ENCODE measurements at regions not wholly inside any gene's neighbourhood (a gene's known extent, or its start where the extent isn't known, plus 50 kb on each side); places are given as distances from the start of the nearest gene placed in this dataset.
"Not testable (repeated sequence)": the region's sequence is repeated elsewhere in the genome, so short reads cannot be mapped to it uniquely, and the experiment has no call there.

DNA sequence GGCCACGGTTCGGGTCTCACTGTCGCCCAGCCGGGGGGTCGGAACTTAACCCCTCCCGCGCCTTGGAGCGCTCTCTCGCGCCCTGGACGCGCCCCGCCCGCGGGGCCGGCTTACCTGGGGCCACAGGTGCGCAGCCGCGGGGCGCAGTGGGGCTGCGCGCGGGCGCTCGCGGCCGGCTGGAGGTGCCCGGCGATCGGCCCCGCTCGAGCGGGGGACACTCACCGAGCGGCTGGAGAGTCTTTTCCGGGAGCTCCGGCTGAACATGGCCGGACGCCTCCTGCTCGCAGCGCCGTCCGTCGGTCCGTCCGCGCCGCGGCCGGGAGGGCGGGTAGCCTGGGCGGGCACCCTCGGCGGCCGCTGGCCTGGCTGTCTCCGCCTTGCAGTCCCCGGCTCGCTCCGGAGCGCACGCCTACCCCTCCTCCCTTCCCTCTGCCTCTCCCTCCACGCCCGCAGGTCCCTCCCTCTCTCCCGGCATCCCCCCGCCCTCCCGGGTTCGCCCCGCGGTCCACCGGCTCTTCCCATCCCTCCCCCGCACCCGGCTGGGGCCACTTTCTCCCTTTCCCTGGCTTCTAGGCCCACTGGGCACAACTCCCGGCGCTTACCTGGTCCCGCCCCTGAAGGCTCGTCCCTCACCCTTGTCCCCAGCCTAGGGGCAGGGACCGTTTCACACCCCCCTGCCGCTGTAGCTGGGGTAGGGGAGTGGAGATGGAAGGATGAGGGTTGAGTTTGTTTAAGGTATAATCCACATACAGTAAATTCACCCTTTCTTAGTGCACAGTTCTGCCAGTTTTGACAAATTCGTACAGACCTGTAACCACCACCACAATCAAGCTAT is 220.1 kb upstream of the PRICKLE2 start:
- Mint-ChIP-seq H3K4me3 (no peak overlapping the region), H3K27ac (no peak overlapping the region), H3K4me1 (no peaks in the 10 kb centered on the region), H3K9me3 (no peaks in the 10 kb centered on the region), H3K36me3 (no peaks in the 10 kb centered on the region)
- DNase-seq (ENCODE audit: low spot score in 2 of 2) (no peak), ATAC-seq (no peak)

DNA sequence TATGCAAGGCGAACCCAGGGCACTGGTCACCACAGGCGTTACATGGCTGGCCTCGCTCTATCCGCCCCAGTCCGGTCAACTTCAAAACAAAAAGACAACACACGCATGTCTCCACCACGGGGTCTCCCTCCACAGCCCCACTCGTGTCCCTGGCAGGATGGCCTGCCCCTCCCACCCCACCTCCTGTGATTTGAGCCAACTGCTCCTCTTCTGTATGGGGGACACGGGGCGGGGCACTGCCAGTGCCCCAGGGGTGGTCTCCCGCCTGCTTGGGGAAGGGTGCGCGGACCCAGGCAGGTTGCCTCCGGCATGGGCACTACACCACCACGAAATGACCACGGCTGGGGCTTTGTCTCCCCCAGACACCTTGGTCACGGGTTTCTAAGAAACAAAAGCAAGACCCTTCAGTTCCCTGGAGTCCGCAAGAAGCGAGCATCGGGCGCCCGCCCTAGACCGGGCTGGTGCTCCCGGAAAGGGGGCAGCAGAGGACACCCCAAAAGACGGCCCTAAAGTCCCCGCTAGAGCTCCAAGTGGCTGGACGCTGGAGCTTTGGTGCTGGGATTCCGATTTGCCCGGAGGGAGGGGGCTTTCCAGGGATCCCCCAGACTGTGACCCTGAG is 219.3 kb upstream of the PRICKLE2 start:
- H3K36me3 Mint-ChIP-seq = no peaks in the 10 kb centered on the region
- no peak for ATAC-seq
- DNase-seq (ENCODE audit: low spot score in 2 of 2) = no peak
- H3K9me3 Mint-ChIP-seq = no peaks in the 10 kb centered on the region
- H3K27ac Mint-ChIP-seq = no peak overlapping the region
- no peaks in the 10 kb centered on the region for H3K4me1 Mint-ChIP-seq
- H3K4me3 Mint-ChIP-seq = no peak overlapping the region

DNA sequence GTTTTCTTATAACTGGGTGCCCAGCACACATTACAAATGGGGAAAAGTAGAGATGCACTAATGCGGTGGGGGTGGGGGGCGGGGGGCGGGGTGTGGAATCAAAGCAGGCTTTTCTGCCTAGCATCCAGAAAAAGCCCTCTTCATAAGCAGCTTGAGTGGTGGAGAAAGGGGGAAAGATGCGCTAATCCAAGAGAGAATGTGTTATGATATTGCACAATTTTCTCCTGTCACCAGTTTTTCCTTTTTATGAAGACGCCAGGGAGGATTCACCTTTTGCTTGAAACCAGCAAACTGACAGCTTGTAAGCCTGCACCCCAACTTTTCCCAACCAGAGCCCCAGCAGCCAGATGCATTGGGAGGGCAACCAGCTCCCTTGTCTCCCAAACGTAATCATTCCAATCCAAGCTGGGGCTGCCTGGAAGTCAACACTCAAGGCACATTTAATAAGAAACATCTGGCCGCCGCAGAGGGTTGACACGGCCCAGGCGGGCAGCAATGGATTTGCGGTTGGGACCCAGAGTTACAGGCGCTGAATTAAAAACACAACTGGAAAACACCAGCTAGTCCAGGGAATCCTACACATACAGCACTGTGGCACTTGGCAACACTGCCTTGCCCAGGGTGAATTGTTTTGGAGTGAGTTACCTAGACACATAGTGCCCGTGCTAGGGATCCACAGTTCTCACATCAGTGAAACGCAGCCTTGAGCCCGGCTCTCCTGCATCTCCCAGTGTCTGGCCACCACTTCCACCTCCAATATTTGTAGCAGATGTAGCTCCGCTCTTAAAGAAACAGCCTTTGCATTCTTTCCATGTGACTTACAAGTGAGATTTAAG is 218.5 kb upstream of the PRICKLE2 start:
- DNase-seq (ENCODE audit: low spot score in 2 of 2) = no peak
- no peak overlapping the region for H3K27ac Mint-ChIP-seq
- ATAC-seq = no peak

DNA sequence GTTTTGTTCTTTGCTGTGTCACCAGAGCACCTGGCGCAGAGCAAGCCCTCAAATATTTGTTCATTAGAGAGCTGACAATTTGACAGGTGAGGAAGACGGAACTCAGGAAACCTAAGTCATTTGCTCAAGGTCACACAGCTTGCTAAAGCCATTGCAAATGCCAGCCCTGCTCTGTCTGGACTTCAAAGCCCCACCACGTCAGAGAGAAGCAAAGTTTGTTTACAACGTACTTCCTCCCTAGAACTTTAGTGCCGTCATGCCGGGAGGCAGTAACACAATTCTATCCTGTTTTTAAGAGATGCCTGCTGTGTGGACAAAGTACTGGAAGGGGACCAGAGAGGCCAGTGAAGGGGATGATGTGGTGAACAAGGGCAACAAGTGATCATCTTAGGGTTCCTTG is 216.6 kb upstream of the PRICKLE2 start:
- no peaks in the 10 kb centered on the region for H3K9me3 Mint-ChIP-seq
- no peaks in the 10 kb centered on the region for H3K4me1 Mint-ChIP-seq
- DNase-seq (ENCODE audit: low spot score in 2 of 2) = no peak
- no peak overlapping the region for H3K4me3 Mint-ChIP-seq
- no peaks in the 10 kb centered on the region for H3K36me3 Mint-ChIP-seq
- no peak for ATAC-seq
- no peak overlapping the region for H3K27ac Mint-ChIP-seq

More for the DNA sequence above, 218.5 kb upstream of the PRICKLE2 start:
- Mint-ChIP-seq H3K36me3 (no peaks in the 10 kb centered on the region), H3K4me1 (no peaks in the 10 kb centered on the region), H3K9me3 (no peaks in the 10 kb centered on the region), H3K4me3 (no peak overlapping the region)

DNA sequence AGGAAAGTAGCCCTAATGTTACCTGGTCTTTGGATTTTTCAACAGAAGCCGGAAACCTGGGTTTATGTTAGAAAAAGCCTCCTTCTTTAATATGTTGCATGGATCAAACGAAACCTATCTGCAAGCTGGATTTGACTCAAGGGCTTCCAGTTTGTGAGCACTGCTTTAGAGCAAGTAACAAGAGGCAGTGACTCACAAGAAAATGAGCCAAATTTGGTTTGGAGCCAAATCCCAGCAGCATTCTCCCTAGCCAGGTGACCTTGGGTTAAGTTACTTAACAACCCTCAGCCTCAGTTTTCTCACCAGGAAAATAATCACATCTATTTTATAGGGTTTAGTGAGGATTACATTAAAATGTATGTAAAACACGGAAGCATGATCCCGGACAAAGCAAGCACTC is 215.2 kb upstream of the PRICKLE2 start:
- Mint-ChIP-seq H3K4me1 (no peaks in the 10 kb centered on the region), H3K27ac (no peak overlapping the region), H3K4me3 (no peak overlapping the region), H3K9me3 (no peaks in the 10 kb centered on the region), H3K36me3 (no peaks in the 10 kb centered on the region)
- ATAC-seq (no peak), DNase-seq (ENCODE audit: low spot score in 2 of 2) (no peak)

DNA sequence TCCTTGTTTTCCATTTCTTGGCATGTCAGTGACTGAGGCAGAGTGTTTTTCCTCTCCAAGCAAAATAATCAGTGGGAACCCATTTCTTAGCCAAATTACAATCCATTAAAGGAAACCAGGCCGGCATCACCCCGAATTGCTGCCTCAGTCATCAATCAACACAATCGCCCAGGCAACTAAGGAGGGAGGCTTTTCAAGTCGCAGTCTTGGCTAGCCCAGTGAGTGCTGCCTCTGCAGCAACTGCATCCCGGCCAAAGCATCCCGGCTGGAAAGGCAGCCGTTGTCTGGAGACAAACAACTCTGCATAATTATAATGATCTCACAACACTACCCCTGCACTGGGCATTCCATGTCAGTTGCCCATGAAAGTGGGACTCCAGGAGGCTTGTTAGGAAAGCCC is 213.5 kb upstream of the PRICKLE2 start:
- DNase-seq (ENCODE audit: low spot score in 2 of 2) (no peak), ATAC-seq (no peak)
- Mint-ChIP-seq H3K4me1 (no peaks in the 10 kb centered on the region), H3K9me3 (peaks cover 8% of the 10 kb centered on the region), H3K4me3 (no peak overlapping the region), H3K36me3 (no peaks in the 10 kb centered on the region), H3K27ac (no peak overlapping the region)

DNA sequence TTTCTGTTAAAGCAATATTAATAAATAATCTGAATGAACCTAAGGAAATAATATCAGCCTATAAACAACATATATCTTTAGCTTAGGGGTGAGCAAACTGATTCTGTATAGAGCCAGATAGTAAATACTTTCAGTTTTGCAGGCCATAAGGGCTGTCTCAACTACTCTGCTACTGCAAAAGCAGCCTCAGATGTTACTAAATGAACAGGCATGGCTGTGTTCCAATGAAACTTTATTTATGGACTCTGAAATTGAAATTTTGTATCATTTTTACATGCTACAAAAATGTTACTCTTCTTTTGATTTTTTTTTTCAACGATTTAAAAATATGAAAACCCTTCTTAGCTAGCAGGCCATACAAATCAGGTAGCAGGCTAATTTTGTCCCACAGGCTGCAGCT is 212.8 kb upstream of the PRICKLE2 start:
- Mint-ChIP-seq H3K36me3 (no peaks in the 10 kb centered on the region), H3K27ac (no peak overlapping the region), H3K4me1 (no peaks in the 10 kb centered on the region), H3K9me3 (peaks cover 8% of the 10 kb centered on the region), H3K4me3 (no peak overlapping the region)
- ATAC-seq (no peak), DNase-seq (ENCODE audit: low spot score in 2 of 2) (no peak)

DNA sequence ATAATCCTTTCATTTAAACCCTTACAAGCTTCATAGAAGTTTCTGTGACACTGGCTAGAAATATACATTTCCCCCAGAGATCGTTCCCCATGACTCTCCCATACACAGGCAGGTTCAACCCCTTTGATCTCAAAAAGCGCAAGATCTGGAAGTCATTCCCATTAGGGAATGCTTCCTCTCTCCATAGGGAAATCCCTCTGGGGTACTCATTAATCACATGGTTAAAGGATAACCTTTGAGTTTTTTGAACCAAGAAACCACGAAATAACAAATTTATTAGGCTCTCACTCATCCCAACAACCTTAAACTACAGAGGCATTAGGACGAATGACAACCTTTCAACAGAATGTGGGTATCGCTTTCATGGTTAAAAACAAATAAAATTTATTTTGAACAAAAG is 211.9 kb upstream of the PRICKLE2 start:
- peaks cover 8% of the 10 kb centered on the region for H3K9me3 Mint-ChIP-seq
- H3K27ac Mint-ChIP-seq = no peak overlapping the region
- DNase-seq (ENCODE audit: low spot score in 2 of 2) (no peak), ATAC-seq (no peak)
- no peaks in the 10 kb centered on the region for H3K36me3 Mint-ChIP-seq
- H3K4me1 Mint-ChIP-seq = no peaks in the 10 kb centered on the region
- no peak overlapping the region for H3K4me3 Mint-ChIP-seq

DNA sequence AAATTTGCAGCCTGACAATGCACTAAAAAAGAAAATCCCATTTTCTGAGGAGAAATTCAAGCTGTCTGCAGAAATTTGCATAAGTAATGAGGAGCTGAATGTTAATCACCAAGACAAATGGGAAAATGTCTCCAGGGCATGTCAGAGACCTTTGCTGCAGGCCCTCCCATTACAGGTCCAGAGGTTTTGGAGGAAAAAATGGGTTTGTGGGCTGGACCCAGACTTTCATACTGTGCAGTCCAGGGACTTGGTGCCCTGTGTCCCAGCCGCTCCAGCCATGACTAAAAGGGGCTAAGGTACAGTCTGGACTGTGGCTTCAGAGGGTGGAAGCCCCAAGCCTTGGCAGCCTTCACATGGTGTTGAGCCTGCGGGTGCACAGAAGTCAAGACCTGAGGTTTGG is 209.8 kb upstream of the PRICKLE2 start:
- peaks cover 10% of the 10 kb centered on the region for H3K9me3 Mint-ChIP-seq
- H3K36me3 Mint-ChIP-seq; H3K27ac Mint-ChIP-seq; ATAC-seq; DNase-seq (ENCODE audit: low spot score in 2 of 2); H3K4me3 Mint-ChIP-seq; H3K4me1 Mint-ChIP-seq: not testable (repeated sequence)

DNA sequence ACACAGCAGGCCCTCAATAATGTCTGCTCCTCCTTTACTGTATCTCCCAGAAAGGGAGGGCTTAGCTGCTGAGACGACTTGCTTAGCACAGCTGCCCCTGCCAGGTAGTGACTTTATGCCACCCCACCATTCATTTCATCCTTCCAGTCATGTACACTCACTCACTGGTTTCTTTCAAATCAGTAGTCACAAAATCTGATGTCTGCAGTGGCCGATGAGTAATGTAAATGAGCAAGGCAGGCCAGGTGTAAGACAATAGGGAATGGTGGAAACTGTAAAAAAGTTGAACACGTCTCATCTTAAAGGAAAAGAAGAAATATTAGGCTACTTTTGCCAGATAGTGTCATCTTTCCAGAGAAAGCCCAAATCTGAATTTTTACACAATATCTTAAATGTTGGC is 207.6 kb upstream of the PRICKLE2 start:
- Mint-ChIP-seq H3K4me3 (no peak overlapping the region), H3K36me3 (no peaks in the 10 kb centered on the region), H3K9me3 (peaks cover 14% of the 10 kb centered on the region), H3K27ac (no peak overlapping the region), H3K4me1 (no peaks in the 10 kb centered on the region)
- ATAC-seq = no peak
- DNase-seq (ENCODE audit: low spot score in 2 of 2) = no peak

DNA sequence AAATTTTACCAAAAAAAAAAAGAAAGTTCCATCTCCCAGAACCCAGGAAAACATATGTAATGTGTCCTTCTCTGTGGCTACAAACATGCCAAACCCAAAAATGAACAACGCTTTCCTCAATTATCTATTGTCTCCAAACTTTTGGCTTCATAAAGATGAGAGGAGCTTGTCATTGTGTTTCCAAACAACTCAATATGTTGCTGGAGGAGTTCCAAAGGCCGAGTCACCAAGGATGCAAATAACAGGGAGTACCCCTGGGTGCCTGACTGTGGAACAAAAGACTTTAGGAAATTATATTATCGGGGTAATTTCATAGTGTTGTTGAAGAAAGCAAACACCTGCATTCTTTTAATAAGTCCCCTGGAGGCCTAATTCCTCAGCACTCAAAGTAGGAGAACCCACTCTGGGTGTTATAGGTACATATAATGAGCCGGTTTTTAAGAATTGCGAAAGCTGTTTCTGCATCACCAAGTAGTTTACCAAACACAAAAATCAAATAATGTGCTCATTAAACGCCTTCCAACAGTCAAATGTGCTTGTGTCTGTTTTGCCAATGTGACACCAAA is 206.3 kb upstream of the PRICKLE2 start:
- H3K36me3 Mint-ChIP-seq = no peaks in the 10 kb centered on the region
- H3K27ac Mint-ChIP-seq = no peak overlapping the region
- no peak overlapping the region for H3K4me3 Mint-ChIP-seq
- no peak for DNase-seq (ENCODE audit: low spot score in 2 of 2)
- H3K4me1 Mint-ChIP-seq = no peaks in the 10 kb centered on the region
- ATAC-seq = no peak
- peaks cover 14% of the 10 kb centered on the region for H3K9me3 Mint-ChIP-seq

DNA sequence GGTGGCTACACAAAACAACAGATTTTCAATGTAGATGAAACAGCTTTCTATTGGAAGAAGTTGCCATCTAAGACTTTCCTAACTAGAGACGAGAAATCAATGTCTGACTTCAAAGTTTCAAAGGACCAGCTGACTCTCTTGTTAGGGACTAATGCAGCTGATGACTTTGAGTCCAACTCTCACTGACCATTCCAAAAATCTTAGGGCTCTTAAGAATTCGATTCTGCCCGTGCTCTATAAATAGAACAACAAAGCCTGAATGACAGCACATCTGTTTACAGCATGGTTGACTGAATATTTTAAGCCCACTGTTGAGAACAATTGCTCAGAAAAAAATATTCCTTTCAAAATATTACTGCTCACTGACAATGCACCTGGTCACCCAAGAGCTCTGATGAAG is 202.4 kb upstream of the PRICKLE2 start:
- no peak for ATAC-seq
- H3K36me3 Mint-ChIP-seq = no peaks in the 10 kb centered on the region
- peaks cover 6% of the 10 kb centered on the region for H3K9me3 Mint-ChIP-seq
- no peak overlapping the region for H3K27ac Mint-ChIP-seq
- H3K4me3 Mint-ChIP-seq = no peak overlapping the region
- no peaks in the 10 kb centered on the region for H3K4me1 Mint-ChIP-seq
- no peak for DNase-seq (ENCODE audit: low spot score in 2 of 2)

DNA sequence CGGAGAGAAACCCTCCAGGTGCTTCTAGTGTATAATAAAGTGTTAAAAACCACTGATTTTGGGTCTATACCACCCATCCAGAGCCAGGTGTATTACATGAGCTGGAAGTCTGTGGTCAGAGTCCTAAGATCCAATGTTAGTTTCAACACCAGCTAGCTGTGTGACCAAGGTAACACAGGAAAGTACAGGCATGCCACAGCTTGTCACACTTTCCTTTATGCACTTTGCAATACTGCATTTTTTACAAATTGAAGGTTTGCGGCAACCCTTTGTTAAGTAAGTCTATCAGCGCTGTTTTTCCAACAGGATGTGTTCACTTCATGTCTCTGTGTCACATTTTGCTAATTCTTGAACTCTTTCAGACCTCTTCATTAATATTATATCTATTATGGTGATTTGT is 201.3 kb upstream of the PRICKLE2 start:
- Mint-ChIP-seq H3K4me1 (no peaks in the 10 kb centered on the region), H3K36me3 (no peaks in the 10 kb centered on the region), H3K27ac (no peak overlapping the region), H3K4me3 (no peak overlapping the region), H3K9me3 (peaks cover 6% of the 10 kb centered on the region)
- no peak for ATAC-seq
- no peak for DNase-seq (ENCODE audit: low spot score in 2 of 2)

DNA sequence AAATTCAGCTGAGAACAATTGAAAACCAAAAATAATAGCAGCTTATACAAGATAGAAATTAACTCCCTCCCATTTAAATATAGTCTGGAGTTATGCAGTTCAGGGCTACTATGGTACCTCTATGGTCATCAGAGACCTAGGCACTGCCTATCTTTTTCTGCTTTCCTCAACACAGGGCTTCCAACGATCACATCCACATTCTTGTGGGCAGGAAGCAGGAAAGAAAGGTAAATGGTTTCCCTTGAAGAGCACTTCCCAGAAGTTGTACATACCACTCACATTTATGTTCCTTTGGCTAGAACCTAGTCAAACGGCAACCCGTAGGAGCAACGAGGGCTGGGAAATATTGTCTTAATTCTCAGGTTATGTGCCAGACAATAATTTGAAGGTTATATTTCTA is 197.7 kb upstream of the PRICKLE2 start:
- Mint-ChIP-seq H3K4me1 (no peaks in the 10 kb centered on the region), H3K27ac (no peak overlapping the region), H3K4me3 (no peak overlapping the region), H3K9me3 (no peaks in the 10 kb centered on the region), H3K36me3 (no peaks in the 10 kb centered on the region)
- no peak for DNase-seq (ENCODE audit: low spot score in 2 of 2)
- no peak for ATAC-seq

DNA sequence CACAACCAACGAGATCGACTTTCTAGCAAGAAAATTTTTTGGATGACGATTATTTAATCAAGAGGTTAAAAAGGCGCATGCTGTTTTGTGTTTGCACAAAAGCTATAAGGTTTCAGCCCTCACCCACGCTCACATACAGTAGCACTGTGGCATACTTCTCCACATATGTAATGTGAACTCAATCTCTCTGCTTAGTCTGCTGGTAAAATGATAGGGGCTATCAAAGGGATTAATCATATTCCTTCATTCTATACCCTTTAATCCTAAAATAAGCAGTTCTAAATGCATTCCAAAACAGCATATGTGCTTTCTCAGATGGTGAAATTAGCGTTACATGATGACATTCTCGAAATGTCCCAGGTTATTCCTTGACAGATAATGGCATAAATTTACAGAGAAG is 196.9 kb upstream of the PRICKLE2 start:
- ATAC-seq = no peak
- H3K27ac Mint-ChIP-seq = no peak overlapping the region
- H3K36me3 Mint-ChIP-seq = no peaks in the 10 kb centered on the region
- H3K4me1 Mint-ChIP-seq = no peaks in the 10 kb centered on the region
- no peak overlapping the region for H3K4me3 Mint-ChIP-seq
- H3K9me3 Mint-ChIP-seq = no peaks in the 10 kb centered on the region
- DNase-seq (ENCODE audit: low spot score in 2 of 2) = no peak

All from stimulated activated effector memory CD8-positive, alpha-beta T cell treated with anti-CD3 and anti-CD28 coated beads, Interleukin-12 subunit alpha, Interleukin-12 subunit beta, amount 100 ng/mL, for 72 hours (primary cell).